OCI-LY3 (cell line): ENCODE measurements at regions not wholly inside any gene's neighbourhood (a gene's known extent, or its start where the extent isn't known, plus 50 kb on each side); places are given as distances from the start of the nearest gene placed in this dataset.
"Not testable (repeated sequence)": the region's sequence is repeated elsewhere in the genome, so short reads cannot be mapped to it uniquely, and the experiment has no call there.

ENCODE experiments used
- H2AFZ ChIP-seq: fragments of 200-600, 300-600 bp; shearing (Covaris generic); 2 replicates; pipeline ENCODE4 v1.6.0; 2014; ENCODE audit warnings: antibody characterized with exemption, low read depth, low read length
- H3K27ac ChIP-seq: fragments of 200-600, 300-600 bp; sonication (generic); 2 replicates; pipeline ENCODE4 v1.5.1; 2014; ENCODE audit warnings: mild to moderate bottlenecking, low read length, moderate library complexity, mixed read lengths
- H3K27me3 ChIP-seq: fragments of 200-600, 300-600 bp; sonication (generic); 2 replicates; pipeline ENCODE4 v1.6.1; 2014; ENCODE audit warnings: low read depth, low read length, mixed read lengths
- H3K36me3 ChIP-seq: fragments of 200-600, 300-600 bp; sonication (generic); replicated peaks from 2 replicates; pipeline ENCODE3; 2014; ENCODE audit warnings: low read depth, low read length, mixed read lengths
- H3K4me1 ChIP-seq: fragments of 300-600, 200-600 bp; sonication (generic); 2 replicates; pipeline ENCODE4 v1.6.1; 2014; ENCODE audit warnings: low read length, mixed read lengths
- H3K4me2 ChIP-seq: fragments of 200-600, 300-600 bp; sonication (generic); 2 replicates; pipeline ENCODE4 v1.6.1; 2014; ENCODE audit warnings: low read length, mixed read lengths
- H3K4me3 ChIP-seq: fragments of 300-600, 200-600 bp; sonication (generic); 2 replicates; pipeline ENCODE4 v1.5.1; 2014; ENCODE audit warnings: antibody characterized with exemption, mild to moderate bottlenecking, low read length, moderate library complexity
- H3K79me2 ChIP-seq: fragments of 300-600, 200-600 bp; shearing (Covaris generic); 2 replicates; pipeline ENCODE4 v1.6.1; 2014; ENCODE audit warnings: mild to moderate bottlenecking, low read length, mixed read lengths
- H3K9ac ChIP-seq: fragments of 300-600, 200-600 bp; shearing (Covaris generic); 2 replicates; pipeline ENCODE4 v1.6.0; 2014; ENCODE audit warnings: mild to moderate bottlenecking, low read length, moderate library complexity
- H3K9me3 ChIP-seq: fragments of 200-600, 300-600 bp; shearing (Covaris generic); 2 replicates; pipeline ENCODE4 v1.6.1; 2014; ENCODE audit warnings: low read length, mixed read lengths; ENCODE audit not compliant: insufficient read depth
- H4K20me1 ChIP-seq: fragments of 200-600, 300-600 bp; sonication (generic); 2 replicates; pipeline ENCODE4 v1.6.1; 2016; ENCODE audit warnings: low read length, mixed read lengths; ENCODE audit not compliant: insufficient read depth
- CTCF ChIP-seq: fragments of 200-600, 300-600 bp; sonication (generic); IDR thresholded peaks from 2 replicates; pipeline ENCODE4 v1.5.1; 2014; ENCODE audit warnings: antibody characterized with exemption, low read length, low read depth
- EZH2phosphoT487 ChIP-seq: fragments of 200-600 bp; shearing (Covaris generic); IDR thresholded peaks from 2 replicates; pipeline ENCODE4 v1.6.1; 2018; ENCODE audit warnings: antibody characterized with exemption, mixed run types, low read depth

- no peak for TF ChIP-seq EZH2phosphoT487
- TF ChIP-seq CTCF: no peak
- Histone ChIP-seq H2AFZ (no peak overlapping the region), H3K27me3 (no peaks in the 10 kb centered on the region), H3K9me3 (no peaks in the 10 kb centered on the region), H3K79me2 (no peaks in the 10 kb centered on the region), H3K4me3 (no peak overlapping the region), H3K4me2 (no peak overlapping the region), H3K9ac (no peak overlapping the region), H3K27ac (no peak overlapping the region), H4K20me1 (no peaks in the 10 kb centered on the region), H3K36me3 (no peaks in the 10 kb centered on the region), H3K4me1 (no peaks in the 10 kb centered on the region)
Measured at GRCh38 chr3:22862111-22862510, 341.0 kb upstream of the UBE2E2 start.

GRCh38 chr3:22882834-22883233 is 320.3 kb upstream of the UBE2E2 start:
- H3K27ac ChIP-seq, H4K20me1 ChIP-seq, H3K36me3 ChIP-seq, H3K4me3 ChIP-seq, H3K27me3 ChIP-seq, H2AFZ ChIP-seq, H3K79me2 ChIP-seq, H3K4me1 ChIP-seq, H3K4me2 ChIP-seq, H3K9ac ChIP-seq, H3K9me3 ChIP-seq: not testable (repeated sequence)

GRCh38 chr3:22885039-22885438 is 318.1 kb upstream of the UBE2E2 start:
- H3K79me2 ChIP-seq: no peaks in the 10 kb centered on the region
- no peak overlapping the region for H3K9ac ChIP-seq
- H3K4me3 ChIP-seq: no peak overlapping the region
- H4K20me1 ChIP-seq: no peaks in the 10 kb centered on the region
- H2AFZ ChIP-seq: no peak overlapping the region
- H3K4me2 ChIP-seq: no peak overlapping the region
- no peaks in the 10 kb centered on the region for H3K9me3 ChIP-seq
- no peak overlapping the region for H3K27ac ChIP-seq
- peaks cover 16% of the 10 kb centered on the region for H3K27me3 ChIP-seq
- H3K4me1 ChIP-seq: peaks cover 2% of the 10 kb centered on the region; the same call in 1 of the 2 replicates
- no peak for TF ChIP-seq EZH2phosphoT487
- TF ChIP-seq CTCF: no peak
- no peaks in the 10 kb centered on the region for H3K36me3 ChIP-seq

- H4K20me1 ChIP-seq: no peaks in the 10 kb centered on the region
- no peaks in the 10 kb centered on the region for H3K36me3 ChIP-seq
- 0 out of 2 replicates have a peak overlapping the region, but pooled peaks have one; percentile 9 for H2AFZ ChIP-seq
- no peak overlapping the region for H3K4me2 ChIP-seq
- TF ChIP-seq EZH2phosphoT487: no peak
- no peak for TF ChIP-seq CTCF
- H3K27ac ChIP-seq: no peak overlapping the region
- peaks cover 2% of the 10 kb centered on the region; the same call in 1 of the 2 replicates for H3K4me1 ChIP-seq
- no peak overlapping the region for H3K9ac ChIP-seq
- H3K9me3 ChIP-seq: no peaks in the 10 kb centered on the region
- peaks cover 16% of the 10 kb centered on the region for H3K27me3 ChIP-seq
- H3K79me2 ChIP-seq: no peaks in the 10 kb centered on the region
- H3K4me3 ChIP-seq: no peak overlapping the region
Measured at GRCh38 chr3:22885574-22886341, 317.4 kb upstream of the UBE2E2 start.
